Tibial nerve (tissue), 4 donors: ENCODE measurements at regions not wholly inside any gene's neighbourhood (a gene's known extent, or its start where the extent isn't known, plus 50 kb on each side); places are given as distances from the start of the nearest gene placed in this dataset.

Source experiments
- EP300 ChIP-seq, 2 donors: sonication (generic); formaldehyde crosslinking; IDR thresholded peaks; one replicate each; pipeline ENCODE4 v1.6.1; 2017; ENCODE audit warnings: antibody characterized with exemption in 2 of 2, mild to moderate bottlenecking in 1 of 2
- POLR2A ChIP-seq, 2 donors: fragments of 450-650 bp; IDR thresholded peaks; one replicate each; pipeline ENCODE4 v1.6.1; 2017; ENCODE audit warnings: antibody characterized with exemption in 2 of 2, mild to moderate bottlenecking in 2 of 2, moderate library complexity in 2 of 2
- TF ChIP-seq, protein P1 (sequence below), 5 experiments: fragments of 200-600 bp in 3 of 5; fragments of 450-650 bp in 2 of 5; sonication (generic) in 3 of 5; IDR thresholded peaks; one replicate each; pipeline ENCODE4 v1.5.1; 2016 to 2019; ENCODE audit warnings: antibody characterized with exemption in 5 of 5, mild to moderate bottlenecking in 3 of 5, moderate library complexity in 2 of 5

- TF ChIP-seq, protein P1, sequence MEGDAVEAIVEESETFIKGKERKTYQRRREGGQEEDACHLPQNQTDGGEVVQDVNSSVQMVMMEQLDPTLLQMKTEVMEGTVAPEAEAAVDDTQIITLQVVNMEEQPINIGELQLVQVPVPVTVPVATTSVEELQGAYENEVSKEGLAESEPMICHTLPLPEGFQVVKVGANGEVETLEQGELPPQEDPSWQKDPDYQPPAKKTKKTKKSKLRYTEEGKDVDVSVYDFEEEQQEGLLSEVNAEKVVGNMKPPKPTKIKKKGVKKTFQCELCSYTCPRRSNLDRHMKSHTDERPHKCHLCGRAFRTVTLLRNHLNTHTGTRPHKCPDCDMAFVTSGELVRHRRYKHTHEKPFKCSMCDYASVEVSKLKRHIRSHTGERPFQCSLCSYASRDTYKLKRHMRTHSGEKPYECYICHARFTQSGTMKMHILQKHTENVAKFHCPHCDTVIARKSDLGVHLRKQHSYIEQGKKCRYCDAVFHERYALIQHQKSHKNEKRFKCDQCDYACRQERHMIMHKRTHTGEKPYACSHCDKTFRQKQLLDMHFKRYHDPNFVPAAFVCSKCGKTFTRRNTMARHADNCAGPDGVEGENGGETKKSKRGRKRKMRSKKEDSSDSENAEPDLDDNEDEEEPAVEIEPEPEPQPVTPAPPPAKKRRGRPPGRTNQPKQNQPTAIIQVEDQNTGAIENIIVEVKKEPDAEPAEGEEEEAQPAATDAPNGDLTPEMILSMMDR (IDR thresholded peaks at IDR 0.05), result no peak
- no peak for TF ChIP-seq EP300 (IDR thresholded peaks at IDR 0.05)
- no peak for TF ChIP-seq POLR2A (IDR thresholded peaks at IDR 0.05)
Measured at GRCh38 chr5:74544811-74545210, 95.7 kb downstream of the ENC1 start.
